HG03280 (cell line): ENCODE measurements at regions not wholly inside any gene's neighbourhood (a gene's known extent, or its start where the extent isn't known, plus 50 kb on each side); places are given as distances from the start of the nearest gene placed in this dataset.
"Not testable (repeated sequence)": the region's sequence is repeated elsewhere in the genome, so short reads cannot be mapped to it uniquely, and the experiment has no call there.

Experiments
- ATAC-seq: cut with Tn5 transposase; IDR thresholded peaks from one replicate; pipeline ENCODE4 v1.9.1; 2021; ENCODE audit warnings: mild to moderate bottlenecking, moderate library complexity; ENCODE audit not compliant: unreplicated experiment

- ATAC-seq: no peak
Measured at GRCh38 chr5:155114655-155115054, 101.1 kb downstream of the KIF4B start.

GRCh38 chr5:155116456-155117251 is 103.1 kb downstream of the KIF4B start:
- no peak for ATAC-seq

GRCh38 chr5:155125551-155126095 is 112.1 kb downstream of the KIF4B start:
- ATAC-seq: no peak

- no peak for ATAC-seq
Measured at GRCh38 chr5:155126573-155126972, 113.0 kb downstream of the KIF4B start.

- ATAC-seq: no peak
Measured at GRCh38 chr5:155127552-155127951, 114.0 kb downstream of the KIF4B start.

- no peak for ATAC-seq
Measured at GRCh38 chr5:155128786-155129512, 115.4 kb downstream of the KIF4B start.

GRCh38 chr5:155129513-155129880 is 115.9 kb downstream of the KIF4B start:
- no peak for ATAC-seq

GRCh38 chr5:155134130-155134529 is 120.6 kb downstream of the KIF4B start:
- no peak for ATAC-seq

- no peak for ATAC-seq
Measured at GRCh38 chr5:155136216-155136850, 122.8 kb downstream of the KIF4B start.

- no peak for ATAC-seq
Measured at GRCh38 chr5:155137683-155138082, 124.1 kb downstream of the KIF4B start.

- no peak for ATAC-seq
Measured at GRCh38 chr5:155140646-155141045, 127.1 kb downstream of the KIF4B start.

- ATAC-seq: no peak
Measured at GRCh38 chr5:155144956-155145355, 131.4 kb downstream of the KIF4B start.

GRCh38 chr5:155147222-155147621 is 133.7 kb downstream of the KIF4B start:
- ATAC-seq: no peak

GRCh38 chr5:155148694-155149093 is 135.1 kb downstream of the KIF4B start:
- no peak for ATAC-seq

- no peak for ATAC-seq
Measured at GRCh38 chr5:155150012-155150411, 136.5 kb downstream of the KIF4B start.

GRCh38 chr5:155154973-155155372 is 141.4 kb downstream of the KIF4B start:
- no peak for ATAC-seq

GRCh38 chr5:155163084-155163483 is 149.5 kb downstream of the KIF4B start:
- not testable (repeated sequence) for ATAC-seq

- no peak for ATAC-seq
Measured at GRCh38 chr5:155167736-155168135, 154.2 kb downstream of the KIF4B start.

GRCh38 chr5:155181542-155181941 is 168.0 kb downstream of the KIF4B start:
- ATAC-seq: no peak

- ATAC-seq: no peak
Measured at GRCh38 chr5:155189476-155189875, 175.9 kb downstream of the KIF4B start.

GRCh38 chr5:155189981-155190380 is 176.4 kb downstream of the KIF4B start:
- no peak for ATAC-seq

GRCh38 chr5:155193029-155193428 is 179.5 kb downstream of the KIF4B start:
- ATAC-seq: no peak
